HG03097 (cell line): ENCODE measurements at regions not wholly inside any gene's neighbourhood (a gene's known extent, or its start where the extent isn't known, plus 50 kb on each side); places are given as distances from the start of the nearest gene placed in this dataset.
"Not testable (repeated sequence)": the region's sequence is repeated elsewhere in the genome, so short reads cannot be mapped to it uniquely, and the experiment has no call there.

ENCODE experiments used
- ATAC-seq: cut with Tn5 transposase; IDR thresholded peaks from one replicate; pipeline ENCODE4 v1.9.1; 2021; ENCODE audit not compliant: unreplicated experiment, low FRiP score

GRCh38 chr4:12519426-12519825, 964.7 kb downstream of the RAB28 start:
- no peak for ATAC-seq

DNA sequence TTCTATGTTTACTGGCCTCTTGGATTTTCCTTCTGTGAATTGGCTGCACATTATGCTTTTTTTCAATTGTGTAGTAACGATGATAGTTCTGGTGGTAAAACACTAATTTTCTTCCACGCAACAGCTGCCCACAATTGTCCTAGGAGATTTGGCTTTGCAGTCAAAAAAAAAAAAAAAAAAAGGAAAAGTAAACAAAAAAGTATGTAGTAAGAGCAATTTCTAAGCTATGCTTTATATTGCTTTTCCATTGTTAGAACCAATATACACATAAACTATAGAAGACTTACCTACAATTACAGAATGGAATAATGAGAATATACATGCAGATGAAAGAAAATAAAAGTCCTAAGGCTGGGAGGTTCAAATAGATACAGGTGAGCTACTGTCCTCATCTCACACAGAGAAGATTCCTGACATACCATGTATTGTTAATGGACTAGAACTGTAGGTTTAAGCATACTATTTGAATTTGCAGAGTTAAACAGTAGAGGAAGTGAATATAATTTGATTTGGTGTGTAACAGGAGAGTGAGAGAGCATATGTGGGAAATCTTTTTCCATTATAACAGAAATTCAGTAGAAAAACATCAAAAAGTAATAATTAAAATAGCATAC, 976.2 kb downstream of the RAB28 start:
- no peak for ATAC-seq

- ATAC-seq, result no peak
Measured at GRCh38 chr4:12500409-12500808, 983.7 kb downstream of the RAB28 start.

DNA sequence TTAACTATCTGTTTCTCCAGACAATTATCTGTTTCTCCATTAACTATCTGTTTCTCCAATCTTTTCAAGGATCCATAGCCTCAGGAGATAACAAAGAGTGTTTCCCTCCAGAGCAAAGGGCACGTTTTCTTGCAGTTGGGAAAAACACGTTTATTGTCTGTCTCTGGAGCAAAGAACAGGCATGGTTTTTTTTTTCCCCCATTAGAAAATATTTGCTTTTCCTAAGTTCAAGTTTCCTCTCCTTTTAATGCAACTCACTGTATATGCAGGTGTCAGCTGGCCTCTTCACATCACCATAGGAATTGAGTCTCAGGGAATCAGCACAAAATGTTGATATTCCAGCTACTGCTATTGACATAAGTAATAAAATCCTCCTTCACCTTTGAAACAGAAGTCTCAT, 984.4 kb downstream of the RAB28 start:
- ATAC-seq, result no peak

- no peak for ATAC-seq
Measured at GRCh38 chr4:12495211-12495610, 988.9 kb downstream of the RAB28 start.

- ATAC-seq, result no peak
Measured at GRCh38 chr4:12492730-12493393, 991.3 kb downstream of the RAB28 start.

DNA sequence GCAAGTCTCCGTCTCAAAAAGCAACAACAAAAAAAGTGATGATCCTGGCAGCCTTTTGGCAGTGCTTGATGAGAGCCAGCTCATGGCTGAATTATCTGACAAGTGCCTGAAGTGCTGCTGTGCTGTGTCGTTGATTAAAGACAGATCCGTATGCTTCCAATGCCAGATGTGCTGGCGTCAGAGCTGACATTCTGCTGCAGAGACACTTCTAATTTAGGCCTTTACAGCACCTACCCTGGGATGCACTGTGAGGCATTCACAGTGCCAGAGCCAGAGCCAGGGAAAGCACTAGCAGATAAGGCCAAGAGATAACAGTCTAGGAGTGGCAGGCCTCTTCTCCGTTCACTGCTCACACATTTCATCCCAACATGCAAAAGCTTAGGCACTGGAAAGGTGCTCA, 995.5 kb downstream of the RAB28 start:
- ATAC-seq, result no peak

DNA sequence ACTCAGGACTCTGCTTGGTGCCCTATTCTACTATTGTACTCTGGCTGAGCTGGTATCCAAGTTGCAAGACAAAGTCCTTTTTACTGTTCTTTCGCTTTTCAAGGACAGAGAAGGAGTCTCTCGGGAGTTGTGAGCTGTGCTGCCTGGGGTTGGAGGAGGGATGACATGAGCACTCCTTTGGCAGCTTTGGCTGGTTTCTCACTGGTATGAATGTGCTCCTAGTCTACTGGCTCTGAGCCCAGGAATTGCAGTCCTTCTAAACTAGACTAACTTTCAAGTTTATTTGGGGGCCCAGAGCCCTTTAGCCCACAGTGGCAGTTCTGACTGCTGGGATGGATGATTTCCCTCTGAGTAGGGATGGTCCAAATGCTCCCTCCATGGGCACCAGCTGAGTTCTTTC, 997.1 kb downstream of the RAB28 start:
- no peak for ATAC-seq

GRCh38 chr4:12472087-12472486, 1012.1 kb downstream of the RAB28 start:
- ATAC-seq, result no peak

DNA sequence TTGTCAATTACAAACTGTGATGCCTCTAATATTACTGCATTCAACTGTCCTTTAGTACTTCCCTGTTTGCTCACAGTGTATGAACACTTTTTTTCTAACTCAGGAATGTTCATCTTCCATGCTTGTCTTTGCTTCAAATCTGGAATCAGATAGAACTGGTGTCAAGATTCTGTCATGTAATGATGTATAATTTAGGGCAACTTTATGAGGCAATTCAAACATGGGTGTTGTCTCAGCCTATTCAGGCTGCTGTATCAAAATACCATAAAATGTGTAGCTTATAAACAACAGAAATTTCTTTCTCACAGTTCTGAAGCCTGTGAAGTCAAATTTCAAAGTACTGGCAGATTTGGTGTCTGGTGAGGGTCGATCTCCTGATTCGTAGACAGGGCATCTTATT, 1012.9 kb downstream of the RAB28 start:
- no peak for ATAC-seq

DNA sequence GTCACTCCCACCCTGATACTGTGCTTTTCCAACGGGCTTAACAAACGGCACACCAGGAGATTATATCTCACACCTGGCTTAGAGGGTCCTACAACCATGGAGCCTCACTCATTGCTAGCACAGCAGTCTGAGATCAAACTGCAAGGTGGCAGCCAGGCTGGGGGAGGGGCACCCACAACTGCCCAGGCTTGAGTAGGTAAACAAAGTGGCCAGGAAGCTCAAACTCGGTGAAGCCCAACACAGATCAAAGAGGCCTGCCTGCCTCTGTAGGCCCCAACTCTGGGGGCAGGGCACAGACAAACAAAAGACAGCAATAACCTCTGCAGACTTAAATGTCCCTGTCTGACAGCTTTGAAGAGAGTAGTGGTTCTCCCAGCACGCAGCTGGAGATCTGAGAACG, 1022.6 kb downstream of the RAB28 start:
- not testable (repeated sequence) for ATAC-seq

DNA sequence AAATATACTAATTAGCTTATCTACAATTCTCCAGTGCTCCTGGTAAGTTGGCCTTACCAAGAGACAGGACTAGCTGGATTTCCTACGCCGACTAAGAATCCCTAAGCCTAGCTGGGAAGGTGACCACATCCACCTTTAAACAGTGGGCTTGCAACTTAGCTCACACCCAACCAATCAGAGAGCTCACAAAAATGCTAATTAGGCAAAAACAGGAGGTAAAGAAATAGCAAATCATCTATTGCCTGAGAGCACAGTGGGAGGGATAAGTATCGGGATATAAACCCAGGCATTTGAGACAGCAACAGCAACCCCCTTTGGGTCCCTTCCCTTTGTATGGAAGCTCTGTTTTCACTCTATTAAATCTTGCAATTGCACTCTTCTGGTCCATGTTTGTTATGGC, 1025.0 kb downstream of the RAB28 start:
- ATAC-seq, result no peak

DNA sequence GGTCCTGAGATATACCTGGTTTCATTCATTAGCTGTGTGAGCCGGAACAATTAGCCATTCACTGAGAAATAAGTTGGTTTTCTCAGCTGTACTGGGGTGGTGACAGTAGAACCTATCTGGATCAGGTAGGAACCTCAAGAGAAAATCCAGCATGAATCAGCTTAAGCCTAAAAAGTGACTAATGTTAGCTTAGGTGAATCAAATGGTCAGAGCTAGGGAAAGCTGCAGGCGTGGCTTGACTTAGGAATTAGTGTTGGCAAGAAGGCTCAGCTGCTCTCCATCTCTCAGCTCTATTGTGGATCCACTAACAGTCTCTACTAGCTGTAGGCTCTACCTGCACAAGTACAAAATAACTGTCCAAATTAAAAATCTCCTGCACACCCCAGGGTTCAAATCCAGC, 1025.5 kb downstream of the RAB28 start:
- ATAC-seq, result no peak

GRCh38 chr4:12452291-12452690, 1023.6 kb upstream of the HS3ST1 start:
- ATAC-seq, result no peak

DNA sequence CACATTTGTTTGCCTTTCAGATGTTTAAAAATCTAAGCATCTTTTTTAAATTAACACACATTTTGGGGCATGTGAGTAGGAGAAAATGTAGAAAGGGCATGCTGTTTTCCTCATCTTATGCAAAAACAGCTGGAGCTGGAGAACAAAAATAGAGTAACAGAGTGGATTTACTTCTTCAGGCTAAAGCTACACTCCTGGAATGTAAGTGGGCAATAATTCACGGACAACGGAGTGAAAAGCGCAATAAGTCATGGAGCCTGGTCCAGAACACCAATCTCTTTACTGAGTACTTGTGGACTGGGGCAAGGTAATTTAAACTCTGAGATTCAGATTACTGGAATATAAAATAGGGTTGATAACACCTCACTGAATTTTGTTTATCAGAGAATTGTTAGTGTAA, 1018.8 kb upstream of the HS3ST1 start:
- no peak for ATAC-seq

DNA sequence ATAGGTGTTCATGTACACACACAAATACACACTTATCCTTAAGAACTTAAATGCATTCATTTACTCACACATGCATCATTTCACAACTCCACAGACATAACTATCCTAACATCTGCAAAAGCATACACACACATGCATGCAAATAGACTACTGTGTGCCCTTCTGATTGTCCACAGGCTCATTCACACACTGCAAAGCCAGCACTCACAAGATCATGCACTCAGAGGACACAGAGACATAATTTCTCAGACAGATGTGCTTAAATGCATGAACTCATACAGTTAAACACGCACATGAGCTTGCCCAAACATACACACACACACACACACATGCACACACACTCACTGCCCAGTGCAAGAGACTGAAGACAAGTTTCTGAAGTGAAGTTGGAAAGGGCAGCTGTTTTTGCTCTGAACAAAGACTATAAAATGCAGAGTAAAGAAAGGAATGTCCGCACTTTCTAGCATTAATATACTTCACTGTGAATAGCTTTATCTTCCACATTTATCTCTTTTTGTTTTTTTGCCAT, 1018.0 kb upstream of the HS3ST1 start:
- ATAC-seq, result no peak

DNA sequence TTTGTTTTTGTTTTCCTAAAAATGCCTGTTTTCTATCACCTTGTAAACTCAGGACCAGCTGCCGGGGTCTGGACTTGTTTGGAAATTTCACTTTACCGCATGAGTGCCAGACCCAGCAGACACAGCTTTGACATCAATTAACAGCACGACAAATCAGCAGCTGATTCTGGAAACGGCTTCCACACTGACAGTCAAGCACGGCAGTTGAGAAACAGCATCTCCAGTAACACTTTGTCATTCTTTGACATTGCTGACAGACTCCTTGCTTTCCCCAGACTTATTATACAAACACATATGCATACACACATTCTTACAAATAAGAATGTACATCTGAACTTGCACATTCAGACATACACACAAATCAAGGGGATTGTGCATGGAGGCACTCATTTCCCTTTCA, 1017.6 kb upstream of the HS3ST1 start:
- no peak for ATAC-seq

DNA sequence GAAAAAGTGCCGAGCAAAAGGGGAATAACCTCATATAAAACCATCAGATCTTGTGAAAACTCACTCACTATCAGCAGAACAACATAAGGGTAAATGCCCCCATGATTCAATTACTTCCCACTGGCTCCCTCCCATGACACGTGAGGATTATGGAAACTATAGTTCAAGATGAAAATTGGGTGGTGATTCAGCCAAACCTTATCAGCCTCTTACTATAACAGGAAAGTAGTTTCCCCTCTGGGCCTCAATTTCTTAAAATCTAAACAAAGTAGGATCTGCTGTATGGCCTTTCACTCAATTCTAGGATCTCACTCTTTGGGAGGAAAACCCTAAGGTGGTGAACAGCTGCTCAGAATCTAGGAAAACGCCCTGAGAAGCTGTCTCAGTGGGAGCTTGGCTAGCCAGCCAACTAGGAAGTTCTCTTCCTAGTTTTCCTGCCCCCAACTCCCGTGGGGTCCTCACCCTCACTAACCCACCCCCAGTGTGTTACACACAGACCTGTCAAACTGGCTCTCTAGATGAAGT, 1017.1 kb upstream of the HS3ST1 start:
- no peak for ATAC-seq

GRCh38 chr4:12439633-12440305, 1011.1 kb upstream of the HS3ST1 start:
- ATAC-seq, result no peak

- ATAC-seq, result not testable (repeated sequence)
Measured at GRCh38 chr4:12431259-12431658, 1002.6 kb upstream of the HS3ST1 start.

DNA sequence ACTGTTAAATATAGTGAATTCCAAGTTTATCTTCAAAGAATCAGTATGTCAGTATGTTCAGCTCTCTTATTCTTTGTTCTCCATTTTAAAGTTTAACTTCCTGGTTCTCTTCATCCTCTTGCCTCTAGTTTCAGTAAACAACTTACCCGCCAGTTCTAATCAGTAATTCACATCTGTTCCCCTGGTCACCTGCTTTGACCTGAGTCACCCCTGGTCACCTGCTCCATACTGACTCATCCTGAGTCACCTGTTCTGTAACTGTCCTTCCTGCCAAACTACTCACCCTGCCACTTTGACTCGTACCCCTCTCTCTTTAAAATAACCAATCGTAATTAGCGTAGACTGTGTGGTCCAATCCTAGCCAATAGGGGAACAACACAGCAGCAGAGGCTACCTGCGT, 992.7 kb upstream of the HS3ST1 start:
- no peak for ATAC-seq

- ATAC-seq, result no peak
Measured at GRCh38 chr4:12416755-12417154, 988.1 kb upstream of the HS3ST1 start.
